NOMO-1 (cell line): ENCODE measurements at regions not wholly inside any gene's neighbourhood (a gene's known extent, or its start where the extent isn't known, plus 50 kb on each side); places are given as distances from the start of the nearest gene placed in this dataset.

Source experiments
- DNase-seq, 2 experiments: peaks; one replicate each; lab custom pipeline; 2025; ENCODE audit not compliant: unreplicated experiment in 2 of 2; lab: John Stamatoyannopoulos, UW

DNA sequence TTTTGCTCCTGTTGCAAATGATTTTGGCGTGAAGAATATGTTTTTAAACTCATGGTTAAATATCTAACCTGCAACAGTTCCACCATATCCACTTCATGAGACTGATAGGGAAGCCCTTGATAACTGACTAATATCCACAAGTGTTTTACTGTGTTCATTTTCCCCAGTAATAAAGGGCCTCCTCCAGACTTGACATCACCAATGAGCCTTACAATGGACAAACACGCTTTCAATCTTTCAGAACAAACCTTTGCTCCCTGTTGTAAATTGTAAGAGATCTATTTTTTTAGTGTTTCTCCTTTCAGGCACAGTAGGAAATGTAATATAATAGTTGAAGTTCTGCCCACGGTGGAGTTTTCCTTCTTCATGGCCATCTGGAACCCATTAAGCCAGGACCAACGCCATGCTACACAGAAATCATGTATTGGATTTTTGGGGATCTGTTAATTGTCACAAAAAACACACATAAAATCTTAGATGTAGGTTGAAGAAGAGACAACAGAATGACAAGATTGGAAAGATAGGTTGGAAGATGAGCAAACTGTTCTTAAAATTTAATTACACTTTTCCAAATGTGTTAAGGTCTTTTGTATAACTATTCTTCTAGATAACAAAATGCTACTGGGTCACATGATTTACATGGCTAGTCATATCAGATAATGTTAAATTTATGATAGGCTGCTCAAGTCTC lies 1030.1 kb downstream of the FSTL5 start:
- DNase-seq, result no peak

DNA sequence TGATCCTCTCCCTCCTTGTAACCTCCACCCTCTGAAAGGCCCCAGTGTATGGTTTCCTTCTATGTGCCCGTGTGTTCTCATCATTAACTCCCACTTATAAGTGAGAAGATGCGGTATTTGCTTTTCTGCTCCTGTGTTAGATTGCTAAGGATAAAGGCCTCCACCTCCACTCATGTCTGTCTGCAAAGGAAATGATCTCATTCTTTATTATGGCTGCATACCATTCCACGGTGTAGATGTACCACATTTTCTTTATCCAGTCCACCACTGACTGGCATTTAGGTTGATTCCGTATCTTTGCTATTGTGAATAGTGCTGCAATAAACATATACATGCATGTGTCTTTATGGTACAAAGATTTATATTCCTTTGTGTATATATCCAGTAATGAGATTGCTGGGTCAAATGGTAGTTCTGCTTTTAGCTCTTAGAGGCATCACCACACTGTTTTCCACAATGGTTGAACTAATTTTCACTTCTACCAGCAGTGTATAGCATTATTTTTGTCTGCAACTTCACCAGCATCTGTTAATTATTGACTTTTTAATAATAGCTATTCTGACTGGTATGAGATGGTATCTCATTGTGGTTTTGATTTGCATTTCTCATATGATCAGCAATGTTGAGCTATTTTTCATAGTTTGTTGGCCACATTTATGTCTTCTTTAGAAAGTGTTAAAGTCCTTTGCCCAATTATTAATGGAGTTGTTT lies 1030.9 kb downstream of the FSTL5 start:
- DNase-seq, result no peak

DNA sequence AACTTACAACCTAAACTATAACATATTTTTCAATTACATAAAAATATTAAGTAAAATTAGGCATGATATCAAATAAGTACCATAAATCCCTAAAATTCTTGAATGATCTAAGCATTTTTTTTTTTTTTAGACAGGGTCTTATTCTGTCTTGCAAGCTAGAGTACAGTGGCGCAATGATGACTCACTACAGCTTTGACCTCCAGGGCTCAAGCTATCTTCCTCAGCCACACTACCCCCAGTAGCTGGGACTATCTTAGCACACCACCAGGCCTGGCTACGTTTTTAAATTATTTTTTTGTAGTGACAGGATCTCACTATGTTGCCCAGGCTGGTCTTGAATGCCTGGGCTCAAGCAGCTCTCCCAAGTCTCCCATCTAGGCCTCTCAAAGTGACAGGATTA lies 1042.3 kb downstream of the FSTL5 start:
- no peak for DNase-seq

- DNase-seq, result no peak
These were observed 1061.9 kb downstream of the FSTL5 start for GRCh38 chr4:161101881-161102280.

- no peak for DNase-seq
These were observed 1066.0 kb downstream of the FSTL5 start for GRCh38 chr4:161097821-161098220.

- DNase-seq, result no peak
These were observed 1102.8 kb downstream of the FSTL5 start for GRCh38 chr4:161061046-161061445.
